K562 (cell line): ENCODE measurements at regions not wholly inside any gene's neighbourhood (a gene's known extent, or its start where the extent isn't known, plus 50 kb on each side); places are given as distances from the start of the nearest gene placed in this dataset.

ENCODE experiments used
- BRD9 ChIP-seq: fragments of 450-650 bp; IDR thresholded peaks from 2 replicates; pipeline ENCODE4 v1.6.1; 2018; ENCODE audit warnings: low read depth; ENCODE audit not compliant: partially characterized antibody
- MAFK ChIP-seq: IDR thresholded peaks from 2 replicates; pipeline ENCODE4 v1.6.1; 2011; ENCODE audit warnings: low read length, improper control_type of control experiment
- ZNF253 ChIP-seq: fragments of 250-450 bp; sonication (Bioruptor Pico); conservative IDR thresholded peaks from 2 replicates; pipeline ENCODE4 v1.6.1; 2021; ENCODE audit warnings: mild to moderate bottlenecking
- TF ChIP-seq, protein P1 (sequence below), 3 experiments: IDR thresholded peaks in 2 of 3; conservative IDR thresholded peaks in 1 of 3; 2 replicates each; pipeline ENCODE4 v1.5.1; 2011 to 2012; ENCODE audit warnings: low read length in 3 of 3, mild to moderate bottlenecking in 3 of 3, control low read depth in 2 of 3, improper control_type of control experiment in 1 of 3, inconsistent platforms in 1 of 3, low read depth in 1 of 3, mixed read lengths in 1 of 3, moderate library complexity in 1 of 3; ENCODE audit not compliant: insufficient read depth in 2 of 3
- TF ChIP-seq, protein P2 (sequence below): fragments of 200-400 bp; formaldehyde crosslinking; IDR thresholded peaks from 2 replicates; pipeline ENCODE4 v1.6.1; 2017; ENCODE audit warnings: mild to moderate bottlenecking, low read depth, low read length, moderate library complexity
- TF ChIP-seq, protein P3 (sequence below): fragments of 450-650 bp; IDR thresholded peaks from 2 replicates; pipeline ENCODE4 v1.6.1; 2016
- TF ChIP-seq, protein P4 (sequence below): sonication (generic); formaldehyde crosslinking; IDR thresholded peaks from 2 replicates; pipeline ENCODE4 v1.5.0; 2020; ENCODE audit warnings: missing genetic modification reagents

DNA sequence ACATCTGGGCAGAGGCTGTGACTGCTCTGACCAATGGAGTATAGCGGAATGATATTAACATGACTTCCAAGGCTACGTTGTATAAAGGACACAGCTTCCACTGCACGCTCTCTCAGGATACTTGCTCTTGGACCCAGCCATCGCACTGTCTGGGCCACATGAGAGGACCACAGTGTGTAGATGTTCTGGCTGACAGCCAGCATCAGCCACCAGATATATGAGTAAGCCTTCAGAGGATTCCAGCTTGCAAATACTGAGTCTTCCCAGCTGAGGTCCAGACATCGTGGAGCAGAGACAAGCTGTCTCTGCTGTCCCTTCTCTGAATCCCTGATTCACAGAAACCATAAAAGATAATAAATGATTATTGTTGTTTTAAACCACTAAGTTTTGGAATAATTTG, 146.8 kb upstream of the USP9X start:
- TF ChIP-seq, protein P1, sequence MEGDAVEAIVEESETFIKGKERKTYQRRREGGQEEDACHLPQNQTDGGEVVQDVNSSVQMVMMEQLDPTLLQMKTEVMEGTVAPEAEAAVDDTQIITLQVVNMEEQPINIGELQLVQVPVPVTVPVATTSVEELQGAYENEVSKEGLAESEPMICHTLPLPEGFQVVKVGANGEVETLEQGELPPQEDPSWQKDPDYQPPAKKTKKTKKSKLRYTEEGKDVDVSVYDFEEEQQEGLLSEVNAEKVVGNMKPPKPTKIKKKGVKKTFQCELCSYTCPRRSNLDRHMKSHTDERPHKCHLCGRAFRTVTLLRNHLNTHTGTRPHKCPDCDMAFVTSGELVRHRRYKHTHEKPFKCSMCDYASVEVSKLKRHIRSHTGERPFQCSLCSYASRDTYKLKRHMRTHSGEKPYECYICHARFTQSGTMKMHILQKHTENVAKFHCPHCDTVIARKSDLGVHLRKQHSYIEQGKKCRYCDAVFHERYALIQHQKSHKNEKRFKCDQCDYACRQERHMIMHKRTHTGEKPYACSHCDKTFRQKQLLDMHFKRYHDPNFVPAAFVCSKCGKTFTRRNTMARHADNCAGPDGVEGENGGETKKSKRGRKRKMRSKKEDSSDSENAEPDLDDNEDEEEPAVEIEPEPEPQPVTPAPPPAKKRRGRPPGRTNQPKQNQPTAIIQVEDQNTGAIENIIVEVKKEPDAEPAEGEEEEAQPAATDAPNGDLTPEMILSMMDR (IDR thresholded peaks at IDR 0.05 in 2 of 3, conservative IDR thresholded peaks at IDR 0.05 in 1 of 3; ENCODE audit: insufficient read depth in 2 of 3, low read depth in 1 of 3, low read length in 3 of 3), result no peak
- TF ChIP-seq MAFK (no peak), BRD9 (no peak), ZNF253 (CRISPR knock-in tag) (no peak)
- TF ChIP-seq, protein P2, sequence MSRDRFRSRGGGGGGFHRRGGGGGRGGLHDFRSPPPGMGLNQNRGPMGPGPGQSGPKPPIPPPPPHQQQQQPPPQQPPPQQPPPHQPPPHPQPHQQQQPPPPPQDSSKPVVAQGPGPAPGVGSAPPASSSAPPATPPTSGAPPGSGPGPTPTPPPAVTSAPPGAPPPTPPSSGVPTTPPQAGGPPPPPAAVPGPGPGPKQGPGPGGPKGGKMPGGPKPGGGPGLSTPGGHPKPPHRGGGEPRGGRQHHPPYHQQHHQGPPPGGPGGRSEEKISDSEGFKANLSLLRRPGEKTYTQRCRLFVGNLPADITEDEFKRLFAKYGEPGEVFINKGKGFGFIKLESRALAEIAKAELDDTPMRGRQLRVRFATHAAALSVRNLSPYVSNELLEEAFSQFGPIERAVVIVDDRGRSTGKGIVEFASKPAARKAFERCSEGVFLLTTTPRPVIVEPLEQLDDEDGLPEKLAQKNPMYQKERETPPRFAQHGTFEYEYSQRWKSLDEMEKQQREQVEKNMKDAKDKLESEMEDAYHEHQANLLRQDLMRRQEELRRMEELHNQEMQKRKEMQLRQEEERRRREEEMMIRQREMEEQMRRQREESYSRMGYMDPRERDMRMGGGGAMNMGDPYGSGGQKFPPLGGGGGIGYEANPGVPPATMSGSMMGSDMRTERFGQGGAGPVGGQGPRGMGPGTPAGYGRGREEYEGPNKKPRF, result no peak
- TF ChIP-seq, protein P3, sequence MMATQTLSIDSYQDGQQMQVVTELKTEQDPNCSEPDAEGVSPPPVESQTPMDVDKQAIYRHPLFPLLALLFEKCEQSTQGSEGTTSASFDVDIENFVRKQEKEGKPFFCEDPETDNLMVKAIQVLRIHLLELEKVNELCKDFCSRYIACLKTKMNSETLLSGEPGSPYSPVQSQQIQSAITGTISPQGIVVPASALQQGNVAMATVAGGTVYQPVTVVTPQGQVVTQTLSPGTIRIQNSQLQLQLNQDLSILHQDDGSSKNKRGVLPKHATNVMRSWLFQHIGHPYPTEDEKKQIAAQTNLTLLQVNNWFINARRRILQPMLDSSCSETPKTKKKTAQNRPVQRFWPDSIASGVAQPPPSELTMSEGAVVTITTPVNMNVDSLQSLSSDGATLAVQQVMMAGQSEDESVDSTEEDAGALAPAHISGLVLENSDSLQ, result no peak
- TF ChIP-seq, protein P4, sequence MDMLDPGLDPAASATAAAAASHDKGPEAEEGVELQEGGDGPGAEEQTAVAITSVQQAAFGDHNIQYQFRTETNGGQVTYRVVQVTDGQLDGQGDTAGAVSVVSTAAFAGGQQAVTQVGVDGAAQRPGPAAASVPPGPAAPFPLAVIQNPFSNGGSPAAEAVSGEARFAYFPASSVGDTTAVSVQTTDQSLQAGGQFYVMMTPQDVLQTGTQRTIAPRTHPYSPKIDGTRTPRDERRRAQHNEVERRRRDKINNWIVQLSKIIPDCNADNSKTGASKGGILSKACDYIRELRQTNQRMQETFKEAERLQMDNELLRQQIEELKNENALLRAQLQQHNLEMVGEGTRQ (CRISPR knock-in tag), result no peak
